Thyroid gland (tissue), 4 donors: ENCODE measurements at regions not wholly inside any gene's neighbourhood (a gene's known extent, or its start where the extent isn't known, plus 50 kb on each side); places are given as distances from the start of the nearest gene placed in this dataset.

Experiments used
- CTCF ChIP-seq, 6 experiments: fragments of 200-600 bp in 3 of 6; fragments of 450-650 bp in 3 of 6; sonication (generic) in 3 of 6; IDR thresholded peaks; one replicate each; pipeline ENCODE4 v1.5.1; 2016 to 2019; ENCODE audit warnings: antibody characterized with exemption in 6 of 6, mild to moderate bottlenecking in 2 of 6, inconsistent platforms in 1 of 6, moderate library complexity in 1 of 6
- POLR2A ChIP-seq, 2 donors: fragments of 450-650 bp; IDR thresholded peaks; one replicate each; pipeline ENCODE4 v1.6.1; 2017; ENCODE audit warnings: antibody characterized with exemption in 2 of 2, mild to moderate bottlenecking in 2 of 2, moderate library complexity in 1 of 2

- no peak for TF ChIP-seq CTCF (IDR thresholded peaks at IDR 0.05)
- TF ChIP-seq POLR2A (IDR thresholded peaks at IDR 0.05) = no peak
Measured at GRCh38 chr3:16051691-16052090, 122.8 kb upstream of the GALNT15 start.
